ENCODE measurements at regions not wholly inside any gene's neighbourhood (a gene's known extent, or its start where the extent isn't known, plus 50 kb on each side); places are given as distances from the start of the nearest gene placed in this dataset.

- no peak overlapping the region for H3K4me3 ChIP-seq (replicated peaks; ENCODE audit: insufficient read depth, low read length)
- H3K27me3 ChIP-seq (ENCODE audit: insufficient read depth, poor library complexity, severe bottlenecking), result no peaks in the 10 kb centered on the region
- no peak for DNase-seq (ENCODE audit: low read depth in 1 of 2, low spot score in 1 of 2)
Observed at GRCh38 chr13:69287050-69287698, 820.5 kb upstream of the ATXN8OS start.

GRCh38 chr13:69283837-69284236, 823.8 kb upstream of the ATXN8OS start:
- H3K27ac ChIP-seq (replicated peaks), result no peak overlapping the region
- no peak overlapping the region for H3K4me3 ChIP-seq (replicated peaks; ENCODE audit: insufficient read depth, low read length)
- TF ChIP-seq GABPA (IDR thresholded peaks at IDR 0.05; ENCODE audit: low read depth) (no peak), CTCF (IDR thresholded peaks at IDR 0.05; ENCODE audit: insufficient read depth, low read length) (no peak), POLR2AphosphoS5 (IDR thresholded peaks at IDR 0.05; ENCODE audit: low read depth) (no peak), REST (IDR thresholded peaks at IDR 0.05; ENCODE audit: insufficient replicate concordance, low read depth) (no peak), SPI1 (IDR thresholded peaks at IDR 0.05; ENCODE audit: borderline replicate concordance, low read depth) (no peak)
- H3K27me3 ChIP-seq (ENCODE audit: insufficient read depth, poor library complexity, severe bottlenecking), result no peaks in the 10 kb centered on the region
- DNase-seq (ENCODE audit: low read depth in 1 of 2, low spot score in 1 of 2), result no peak

More at GRCh38 chr13:69287050-69287698, 820.5 kb upstream of the ATXN8OS start:
- no peak overlapping the region for H3K27ac ChIP-seq (replicated peaks)
- no peak for TF ChIP-seq CTCF (IDR thresholded peaks at IDR 0.05; ENCODE audit: insufficient read depth, low read length)
- no peak for TF ChIP-seq SPI1 (IDR thresholded peaks at IDR 0.05; ENCODE audit: borderline replicate concordance, low read depth)

GRCh38 chr13:69283301-69283700, 824.3 kb upstream of the ATXN8OS start:
- no peak overlapping the region for H3K4me3 ChIP-seq (replicated peaks; ENCODE audit: insufficient read depth, low read length)
- H3K27ac ChIP-seq (replicated peaks), result no peak overlapping the region

More at GRCh38 chr13:69283301-69283700, 824.3 kb upstream of the ATXN8OS start:
- no peaks in the 10 kb centered on the region for H3K27me3 ChIP-seq (ENCODE audit: insufficient read depth, poor library complexity, severe bottlenecking)
- TF ChIP-seq GABPA (IDR thresholded peaks at IDR 0.05; ENCODE audit: low read depth) (no peak), CTCF (IDR thresholded peaks at IDR 0.05; ENCODE audit: insufficient read depth, low read length) (no peak), REST (IDR thresholded peaks at IDR 0.05; ENCODE audit: insufficient replicate concordance, low read depth) (no peak), POLR2AphosphoS5 (IDR thresholded peaks at IDR 0.05; ENCODE audit: low read depth) (no peak), SPI1 (IDR thresholded peaks at IDR 0.05; ENCODE audit: borderline replicate concordance, low read depth) (no peak)
- DNase-seq (ENCODE audit: low read depth in 1 of 2, low spot score in 1 of 2), result no peak

All from HL-60 (cell line).